Activated CD8-positive, alpha-beta T cell treated with anti-CD3 and anti-CD28 coated beads, Interleukin-2, amount 10 ng/mL, durations not matched to agents 7 days and 5 days (primary cell): ENCODE measurements at regions not wholly inside any gene's neighbourhood (a gene's known extent, or its start where the extent isn't known, plus 50 kb on each side); places are given as distances from the start of the nearest gene placed in this dataset.

ENCODE experiments used
- ATAC-seq: fragments of 150-1000 bp; cut with Tn5 transposase; one replicate; pipeline ENCODE4 v1.10.0; 2021; ENCODE audit warnings: moderate library complexity
- CTCF ChIA-PET: fragments of 350-600 bp; sonication (Branson Sonifier 250); formaldehyde crosslinking; loops from one replicate; lab custom pipeline; 2021; ENCODE audit warnings: antibody characterized with exemption; lab: Charles Lee
- POLR2A ChIA-PET: fragments of 350-600 bp; sonication (Branson Sonifier 250); formaldehyde crosslinking; loops from one replicate; lab custom pipeline; 2021; ENCODE audit warnings: antibody characterized with exemption; lab: Charles Lee
- DNase-seq: peaks from one replicate; pipeline ENCODE4 v3.0.0-alpha.2; 2020
- H3K27ac Mint-ChIP-seq: one replicate; pipeline ENCODE4 v1.8.0; 2021; ENCODE audit warnings: mild to moderate bottlenecking, mixed read lengths
- H3K27me3 Mint-ChIP-seq: one replicate; pipeline ENCODE4 v1.8.0; 2021; ENCODE audit warnings: low read depth, mixed read lengths
- H3K36me3 Mint-ChIP-seq: one replicate; pipeline ENCODE4 v1.8.0; 2021; ENCODE audit warnings: low read depth, mixed read lengths
- H3K4me1 Mint-ChIP-seq: one replicate; pipeline ENCODE4 v1.8.0; 2021; ENCODE audit warnings: low read depth, mixed read lengths
- H3K4me3 Mint-ChIP-seq: one replicate; pipeline ENCODE4 v1.8.0; 2021; ENCODE audit warnings: mild to moderate bottlenecking, mixed read lengths
- H3K9me3 Mint-ChIP-seq: one replicate; pipeline ENCODE4 v1.8.0; 2022; ENCODE audit warnings: mixed read lengths; ENCODE audit not compliant: insufficient read depth

GRCh38 chr11:114836161-114836560 is 157.8 kb downstream of the NXPE2 start:
- Mint-ChIP-seq H3K36me3 (no peaks in the 10 kb centered on the region), H3K9me3 (peaks cover 3% of the 10 kb centered on the region), H3K4me3 (no peak overlapping the region), H3K27me3 (no peaks in the 10 kb centered on the region), H3K4me1 (no peaks in the 10 kb centered on the region), H3K27ac (no peak overlapping the region)
- ChIA-PET POLR2A (no interaction called here), CTCF (no interaction called here)
- ATAC-seq (no peak), DNase-seq (no peak)

- H3K9me3 Mint-ChIP-seq = no peaks in the 10 kb centered on the region
- ChIA-PET POLR2A (no interaction called here), CTCF (no interaction called here)
- no peak overlapping the region for H3K27ac Mint-ChIP-seq
- no peak for DNase-seq
- no peak overlapping the region for H3K4me3 Mint-ChIP-seq
- no peak for ATAC-seq
- H3K4me1 Mint-ChIP-seq = no peaks in the 10 kb centered on the region
- no peaks in the 10 kb centered on the region for H3K27me3 Mint-ChIP-seq
- no peaks in the 10 kb centered on the region for H3K36me3 Mint-ChIP-seq
Measured at GRCh38 chr11:114844896-114845295, 166.6 kb downstream of the NXPE2 start.

GRCh38 chr11:114845766-114846415 is 167.6 kb downstream of the NXPE2 start:
- Mint-ChIP-seq H3K27me3 (no peaks in the 10 kb centered on the region), H3K9me3 (no peaks in the 10 kb centered on the region), H3K27ac (no peak overlapping the region), H3K36me3 (no peaks in the 10 kb centered on the region), H3K4me1 (no peaks in the 10 kb centered on the region), H3K4me3 (no peak overlapping the region)
- ChIA-PET CTCF (no interaction called here), POLR2A (no interaction called here)
- ATAC-seq = no peak
- no peak for DNase-seq

- Mint-ChIP-seq H3K36me3 (no peaks in the 10 kb centered on the region), H3K27me3 (no peaks in the 10 kb centered on the region), H3K4me3 (no peak overlapping the region), H3K4me1 (no peaks in the 10 kb centered on the region), H3K27ac (no peak overlapping the region), H3K9me3 (no peaks in the 10 kb centered on the region)
- DNase-seq = no peak
- ChIA-PET POLR2A (no interaction called here), CTCF (no interaction called here)
- ATAC-seq = no peak
Measured at GRCh38 chr11:114846416-114846791, 168.1 kb downstream of the NXPE2 start.

- H3K9me3 Mint-ChIP-seq = no peaks in the 10 kb centered on the region
- DNase-seq = no peak
- no peak overlapping the region for H3K4me3 Mint-ChIP-seq
- no peak overlapping the region for H3K27ac Mint-ChIP-seq
- ATAC-seq = no peak
- ChIA-PET POLR2A (no interaction called here), CTCF (no interaction called here)
- no peaks in the 10 kb centered on the region for H3K27me3 Mint-ChIP-seq
- H3K36me3 Mint-ChIP-seq = no peaks in the 10 kb centered on the region
- no peaks in the 10 kb centered on the region for H3K4me1 Mint-ChIP-seq
Measured at GRCh38 chr11:114847306-114847975, 169.1 kb downstream of the NXPE2 start.

GRCh38 chr11:114848027-114848426 is 169.7 kb downstream of the NXPE2 start:
- Mint-ChIP-seq H3K4me1 (no peaks in the 10 kb centered on the region), H3K27me3 (no peaks in the 10 kb centered on the region), H3K9me3 (no peaks in the 10 kb centered on the region), H3K27ac (no peak overlapping the region), H3K4me3 (no peak overlapping the region), H3K36me3 (no peaks in the 10 kb centered on the region)
- POLR2A ChIA-PET = no interaction called here
- CTCF ChIA-PET = no interaction called here
- DNase-seq = no peak
- no peak for ATAC-seq

- Mint-ChIP-seq H3K27me3 (no peaks in the 10 kb centered on the region), H3K36me3 (no peaks in the 10 kb centered on the region), H3K9me3 (no peaks in the 10 kb centered on the region), H3K27ac (no peak overlapping the region), H3K4me1 (no peaks in the 10 kb centered on the region), H3K4me3 (no peak overlapping the region)
- ChIA-PET CTCF (no interaction called here), POLR2A (no interaction called here)
- DNase-seq (no peak), ATAC-seq (no peak)
Measured at GRCh38 chr11:114857281-114857680, 179.0 kb downstream of the NXPE2 start.

GRCh38 chr11:114864896-114865295 is 186.6 kb downstream of the NXPE2 start:
- Mint-ChIP-seq H3K27me3 (no peaks in the 10 kb centered on the region), H3K9me3 (no peaks in the 10 kb centered on the region), H3K36me3 (no peaks in the 10 kb centered on the region), H3K4me3 (no peak overlapping the region), H3K4me1 (no peaks in the 10 kb centered on the region), H3K27ac (no peak overlapping the region)
- ATAC-seq (no peak), DNase-seq (no peak)
- ChIA-PET POLR2A (no interaction called here), CTCF (no interaction called here)

- H3K4me1 Mint-ChIP-seq = no peaks in the 10 kb centered on the region
Measured at GRCh38 chr11:114876234-114876633, 197.9 kb downstream of the NXPE2 start.

GRCh38 chr11:114877976-114878375 is 199.6 kb downstream of the NXPE2 start:
- Mint-ChIP-seq H3K9me3 (no peaks in the 10 kb centered on the region), H3K27ac (no peak overlapping the region), H3K4me3 (no peak overlapping the region), H3K4me1 (no peaks in the 10 kb centered on the region), H3K27me3 (no peaks in the 10 kb centered on the region), H3K36me3 (no peaks in the 10 kb centered on the region)
- CTCF ChIA-PET = no interaction called here
- POLR2A ChIA-PET = no interaction called here
- no peak for ATAC-seq
- no peak for DNase-seq

More at GRCh38 chr11:114876234-114876633, 197.9 kb downstream of the NXPE2 start:
- no peak for DNase-seq
- Mint-ChIP-seq H3K4me3 (no peak overlapping the region), H3K36me3 (no peaks in the 10 kb centered on the region), H3K27ac (no peak overlapping the region), H3K27me3 (no peaks in the 10 kb centered on the region), H3K9me3 (no peaks in the 10 kb centered on the region)
- ChIA-PET CTCF (no interaction called here), POLR2A (no interaction called here)
- no peak for ATAC-seq

GRCh38 chr11:114880442-114880841 is 202.1 kb downstream of the NXPE2 start:
- ATAC-seq (no peak), DNase-seq (no peak)
- H3K27me3 Mint-ChIP-seq = no peaks in the 10 kb centered on the region
- H3K4me1 Mint-ChIP-seq = no peaks in the 10 kb centered on the region
- H3K9me3 Mint-ChIP-seq = no peaks in the 10 kb centered on the region
- no peak overlapping the region for H3K27ac Mint-ChIP-seq
- ChIA-PET POLR2A (no interaction called here), CTCF (interaction anchor here (1.6 kb wide), 1 partner anchor 12 kb away, joined by 5 read pairs; no protein-coding TSS in a partner anchor)
- no peak overlapping the region for H3K4me3 Mint-ChIP-seq
- no peaks in the 10 kb centered on the region for H3K36me3 Mint-ChIP-seq

GRCh38 chr11:114883472-114883871 is 205.1 kb downstream of the NXPE2 start:
- Mint-ChIP-seq H3K9me3 (no peaks in the 10 kb centered on the region), H3K36me3 (no peaks in the 10 kb centered on the region), H3K4me1 (no peaks in the 10 kb centered on the region), H3K4me3 (no peak overlapping the region), H3K27me3 (no peaks in the 10 kb centered on the region), H3K27ac (no peak overlapping the region)
- ChIA-PET CTCF (no interaction called here), POLR2A (no interaction called here)
- DNase-seq = no peak
- no peak for ATAC-seq
